MM.1S (cell line): ENCODE measurements at regions not wholly inside any gene's neighbourhood (a gene's known extent, or its start where the extent isn't known, plus 50 kb on each side); places are given as distances from the start of the nearest gene placed in this dataset.

ENCODE experiments used
- DNase-seq: peaks from one replicate; pipeline ENCODE4 v3.0.0-alpha.2; 2015
- H2AFZ ChIP-seq: fragments of 300-600 bp; sonication (generic); 2 replicates; pipeline ENCODE4 v1.6.0; 2016; ENCODE audit warnings: antibody characterized with exemption, low read length
- H3F3A ChIP-seq: fragments of 300-600 bp; sonication (generic); 2 replicates; pipeline ENCODE4 v1.6.1; 2016; ENCODE audit warnings: mild to moderate bottlenecking, antibody characterized with exemption, low read length, moderate library complexity, mixed read lengths; ENCODE audit not compliant: insufficient read depth
- H3K27ac ChIP-seq: fragments of 300-600 bp; sonication (generic); 2 replicates; pipeline ENCODE4 v1.5.1; 2016; ENCODE audit warnings: mild to moderate bottlenecking, low read length
- H3K27me3 ChIP-seq: fragments of 300-600 bp; sonication (generic); replicated peaks from 2 replicates; pipeline ENCODE4 v1.6.0; 2016; ENCODE audit warnings: low read length; ENCODE audit not compliant: insufficient read depth
- H3K36me3 ChIP-seq: fragments of 300-600 bp; sonication (generic); replicated peaks from 2 replicates; pipeline ENCODE4 v1.6.1; 2016; ENCODE audit warnings: mild to moderate bottlenecking, low read length, mixed read lengths; ENCODE audit not compliant: insufficient read depth
- H3K4me1 ChIP-seq: fragments of 300-600 bp; sonication (generic); 2 replicates; pipeline ENCODE4 v1.6.1; 2016; ENCODE audit warnings: low read length, mixed read lengths
- H3K4me2 ChIP-seq: fragments of 300-600 bp; sonication (generic); 2 replicates; pipeline ENCODE4 v1.6.0; 2016; ENCODE audit warnings: low read depth, low read length
- H3K4me3 ChIP-seq: fragments of 300-600 bp; sonication (generic); 2 replicates; pipeline ENCODE4 v1.5.1; 2016; ENCODE audit warnings: low read length, mixed read lengths
- H3K79me2 ChIP-seq: fragments of 300-600 bp; sonication (generic); 2 replicates; pipeline ENCODE4 v1.6.1; 2016; ENCODE audit warnings: mixed run types, low read length, mixed read lengths
- H3K9ac ChIP-seq: fragments of 300-600 bp; sonication (generic); 2 replicates; pipeline ENCODE4 v1.6.1; 2016; ENCODE audit warnings: low read length, mixed read lengths
- H3K9me2 ChIP-seq: fragments of 300-600 bp; sonication (generic); replicated peaks from 2 replicates; pipeline ENCODE4 v1.6.1; 2016; ENCODE audit warnings: mild to moderate bottlenecking, low read length, mixed read lengths; ENCODE audit not compliant: insufficient read depth
- H3K9me3 ChIP-seq: fragments of 300-600 bp; sonication (generic); replicated peaks from 2 replicates; pipeline ENCODE4 v1.6.1; 2016; ENCODE audit warnings: mild to moderate bottlenecking, low read length, mixed read lengths; ENCODE audit not compliant: insufficient read depth
- H4K20me1 ChIP-seq: fragments of 300-600 bp; sonication (generic); 2 replicates; pipeline ENCODE4 v1.6.1; 2016; ENCODE audit warnings: mild to moderate bottlenecking, low read length, moderate library complexity, mixed read lengths; ENCODE audit not compliant: insufficient read depth
- EZH2 ChIP-seq: fragments of 300-600 bp; sonication (generic); optimal IDR thresholded peaks from 2 replicates; pipeline ENCODE3; 2017; ENCODE audit warnings: low read depth, mild to moderate bottlenecking, antibody characterized with exemption, low read length, mixed read lengths
- EZH2phosphoT487 ChIP-seq: fragments of 300-600 bp; sonication (generic); IDR thresholded peaks from 2 replicates; pipeline ENCODE4 v1.6.1; 2018; ENCODE audit warnings: antibody characterized with exemption, low read length
- TF ChIP-seq, protein P1 (sequence below): fragments of 300-600 bp; sonication (generic); IDR thresholded peaks from 2 replicates; pipeline ENCODE4 v1.5.1; 2016; ENCODE audit warnings: antibody characterized with exemption, low read length, mixed read lengths

DNA sequence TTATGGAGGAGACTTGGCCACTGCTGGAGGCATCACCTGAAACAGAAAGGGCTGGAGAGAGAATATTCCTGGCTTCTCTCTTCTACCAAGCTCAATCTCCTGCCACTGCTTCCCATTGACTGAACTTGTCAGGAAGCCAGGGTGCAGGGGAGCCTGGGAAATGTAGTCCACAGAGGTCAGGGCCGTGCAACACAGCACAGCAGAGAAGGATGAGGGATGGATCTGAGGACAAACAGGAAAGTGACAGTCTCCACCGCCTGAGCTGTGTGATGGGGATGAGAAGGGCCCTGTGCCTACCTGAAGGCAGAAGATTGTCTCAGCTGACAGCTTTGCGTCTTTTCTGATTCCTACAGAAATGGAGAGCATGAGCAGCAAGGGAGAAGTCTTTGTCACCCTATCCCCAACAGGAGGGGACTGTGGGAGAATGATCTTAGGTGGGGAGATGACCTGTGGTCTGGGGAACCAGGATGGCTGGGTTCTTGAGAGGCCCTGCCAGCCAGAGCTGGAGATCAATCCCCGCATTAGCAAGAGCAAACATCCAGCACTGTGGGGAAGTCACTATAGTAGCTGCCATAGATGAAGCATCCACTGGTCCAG is 114.2 kb downstream of the SNX5 start:
- Histone ChIP-seq H3F3A (peaks cover 43% of the 10 kb centered on the region), H3K4me3 (no peak overlapping the region), H3K4me2 (0 out of 2 replicates have a peak overlapping the region, but pooled peaks have one; percentile 25), H2AFZ (peak overlapping the region; percentile 59), H3K9me2 (no peaks in the 10 kb centered on the region), H3K27me3 (no peaks in the 10 kb centered on the region), H4K20me1 (no peaks in the 10 kb centered on the region), H3K27ac (peak overlapping the region; percentile 99), H3K36me3 (no peaks in the 10 kb centered on the region), H3K9ac (no peak overlapping the region), H3K4me1 (peaks cover 68% of the 10 kb centered on the region), H3K79me2 (no peaks in the 10 kb centered on the region), H3K9me3 (0 out of 2 replicates have a peak, but pooled peaks cover 3% of the 10 kb centered on the region)
- peak; percentile 51 for DNase-seq
- TF ChIP-seq EZH2phosphoT487 (no peak), EZH2 (no peak)
- TF ChIP-seq, protein P1, sequence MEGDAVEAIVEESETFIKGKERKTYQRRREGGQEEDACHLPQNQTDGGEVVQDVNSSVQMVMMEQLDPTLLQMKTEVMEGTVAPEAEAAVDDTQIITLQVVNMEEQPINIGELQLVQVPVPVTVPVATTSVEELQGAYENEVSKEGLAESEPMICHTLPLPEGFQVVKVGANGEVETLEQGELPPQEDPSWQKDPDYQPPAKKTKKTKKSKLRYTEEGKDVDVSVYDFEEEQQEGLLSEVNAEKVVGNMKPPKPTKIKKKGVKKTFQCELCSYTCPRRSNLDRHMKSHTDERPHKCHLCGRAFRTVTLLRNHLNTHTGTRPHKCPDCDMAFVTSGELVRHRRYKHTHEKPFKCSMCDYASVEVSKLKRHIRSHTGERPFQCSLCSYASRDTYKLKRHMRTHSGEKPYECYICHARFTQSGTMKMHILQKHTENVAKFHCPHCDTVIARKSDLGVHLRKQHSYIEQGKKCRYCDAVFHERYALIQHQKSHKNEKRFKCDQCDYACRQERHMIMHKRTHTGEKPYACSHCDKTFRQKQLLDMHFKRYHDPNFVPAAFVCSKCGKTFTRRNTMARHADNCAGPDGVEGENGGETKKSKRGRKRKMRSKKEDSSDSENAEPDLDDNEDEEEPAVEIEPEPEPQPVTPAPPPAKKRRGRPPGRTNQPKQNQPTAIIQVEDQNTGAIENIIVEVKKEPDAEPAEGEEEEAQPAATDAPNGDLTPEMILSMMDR = no peak

DNA sequence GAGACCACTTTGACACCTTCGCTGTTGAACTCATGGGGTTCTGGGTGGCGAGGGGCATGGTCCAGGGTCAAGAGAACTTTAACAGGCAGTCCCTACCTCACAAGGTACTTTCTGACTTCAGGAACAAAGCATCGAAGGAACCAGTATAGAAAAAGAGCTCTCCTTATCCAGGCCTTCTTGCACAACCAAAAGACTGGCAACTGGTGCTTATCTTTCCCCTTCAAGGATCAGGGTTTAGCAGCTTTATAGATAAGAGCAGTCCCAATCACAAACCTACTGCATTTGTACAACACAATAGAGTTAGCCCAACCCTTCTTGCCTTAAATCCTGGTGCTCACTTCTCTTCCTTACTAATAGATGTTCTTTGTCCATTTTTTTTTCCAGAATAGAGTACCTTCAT is 116.3 kb downstream of the SNX5 start:
- Histone ChIP-seq H4K20me1 (no peaks in the 10 kb centered on the region), H3K4me2 (no peak overlapping the region), H3F3A (peaks cover 49% of the 10 kb centered on the region), H2AFZ (no peak overlapping the region), H3K27ac (no peak overlapping the region), H3K27me3 (no peaks in the 10 kb centered on the region), H3K9me3 (0 out of 2 replicates have a peak, but pooled peaks cover 3% of the 10 kb centered on the region), H3K4me1 (peaks cover 68% of the 10 kb centered on the region), H3K36me3 (no peaks in the 10 kb centered on the region), H3K79me2 (no peaks in the 10 kb centered on the region), H3K9ac (no peak overlapping the region), H3K9me2 (no peaks in the 10 kb centered on the region), H3K4me3 (no peak overlapping the region)
- TF ChIP-seq EZH2 (no peak), EZH2phosphoT487 (no peak)
- TF ChIP-seq, protein P1 = no peak
- no peak for DNase-seq

DNA sequence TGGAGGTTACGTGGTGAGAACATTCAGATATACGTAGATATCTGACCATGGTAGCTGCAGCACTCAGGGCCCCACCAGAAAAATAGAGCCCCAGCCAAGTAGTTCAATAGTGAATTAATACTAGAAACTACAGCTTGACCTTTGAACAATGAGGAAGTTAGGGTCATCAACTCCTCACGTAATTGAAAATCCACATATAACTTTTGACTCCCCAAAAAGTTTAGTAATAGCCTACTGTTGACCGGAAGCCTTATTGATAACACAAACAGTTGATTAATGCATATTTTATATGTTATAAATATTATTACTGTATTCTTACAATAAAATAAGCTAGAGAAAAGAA is 117.9 kb downstream of the SNX5 start:
- H3K4me1 ChIP-seq = peaks cover 72% of the 10 kb centered on the region
- H3K4me2 ChIP-seq = no peak overlapping the region

More for the DNA sequence above, 117.9 kb downstream of the SNX5 start:
- no peak for DNase-seq
- TF ChIP-seq EZH2 (no peak), EZH2phosphoT487 (no peak)
- TF ChIP-seq, protein P1 = no peak
- Histone ChIP-seq H3K4me3 (no peak overlapping the region), H4K20me1 (no peaks in the 10 kb centered on the region), H3K36me3 (no peaks in the 10 kb centered on the region), H3K9me3 (0 out of 2 replicates have a peak, but pooled peaks cover 3% of the 10 kb centered on the region), H3K27ac (no peak overlapping the region), H2AFZ (no peak overlapping the region), H3K79me2 (no peaks in the 10 kb centered on the region), H3F3A (peaks cover 34% of the 10 kb centered on the region), H3K27me3 (no peaks in the 10 kb centered on the region), H3K9me2 (no peaks in the 10 kb centered on the region), H3K9ac (no peak overlapping the region)
